Endodermal cell (in vitro differentiated cells): ENCODE measurements at regions not wholly inside any gene's neighbourhood (a gene's known extent, or its start where the extent isn't known, plus 50 kb on each side); places are given as distances from the start of the nearest gene placed in this dataset.

Experiments used
- DNase-seq: peaks from one replicate; pipeline ENCODE4 v3.0.0-alpha.2; 2017
- H3K27ac ChIP-seq: 2 replicates; pipeline ENCODE4 v1.5.1; 2013; ENCODE audit warnings: mild to moderate bottlenecking, low read depth, low read length, moderate library complexity
- H3K27me3 ChIP-seq: 2 replicates; pipeline ENCODE4 v1.6.1; 2013; ENCODE audit warnings: mild to moderate bottlenecking, low read length, moderate library complexity; ENCODE audit not compliant: insufficient read depth, control insufficient read depth, poor library complexity, severe bottlenecking
- H3K36me3 ChIP-seq: 2 replicates; pipeline ENCODE4 v1.7.0; 2013; ENCODE audit warnings: mild to moderate bottlenecking, low read length, moderate library complexity; ENCODE audit not compliant: control insufficient read depth, insufficient read depth
- H3K4me1 ChIP-seq: one replicate; pipeline ENCODE4 v1.7.0; 2013; ENCODE audit warnings: low read length; ENCODE audit not compliant: control insufficient read depth, insufficient read depth
- H3K4me3 ChIP-seq: 2 replicates; pipeline ENCODE4 v1.5.1; 2013; ENCODE audit warnings: mild to moderate bottlenecking, low read length, moderate library complexity
- H3K9ac ChIP-seq: 2 replicates; pipeline ENCODE4 v1.6.1; 2013; ENCODE audit warnings: mild to moderate bottlenecking, low read length, moderate library complexity; ENCODE audit not compliant: poor library complexity, severe bottlenecking; ENCODE audit errors: extremely low read depth
- H3K9me3 ChIP-seq: 2 replicates; pipeline ENCODE4 v1.6.1; 2013; ENCODE audit warnings: mild to moderate bottlenecking, low read length, moderate library complexity; ENCODE audit not compliant: control insufficient read depth
- H3K27ac Mint-ChIP-seq: 2 replicates; pipeline ENCODE4 v1.8.0; 2020; ENCODE audit warnings: mixed read lengths
- H3K27me3 Mint-ChIP-seq: 2 replicates; pipeline ENCODE4 v1.8.0; 2021; ENCODE audit warnings: mild to moderate bottlenecking, mixed read lengths; ENCODE audit not compliant: insufficient read depth
- H3K36me3 Mint-ChIP-seq: 2 replicates; pipeline ENCODE4 v1.8.0; 2020; ENCODE audit warnings: low read depth, mixed read lengths
- H3K4me1 Mint-ChIP-seq: 2 replicates; pipeline ENCODE4 v1.8.0; 2020; ENCODE audit warnings: mixed read lengths
- H3K4me3 Mint-ChIP-seq: 2 replicates; pipeline ENCODE4 v1.8.0; 2020; ENCODE audit warnings: mild to moderate bottlenecking, moderate library complexity, mixed read lengths
- H3K9me3 Mint-ChIP-seq: 2 replicates; pipeline ENCODE4 v1.8.0; 2020; ENCODE audit warnings: mild to moderate bottlenecking, mixed read lengths
- CTCF ChIP-seq: fragments of 200-600 bp; sonication (generic); conservative IDR thresholded peaks from 2 replicates; pipeline ENCODE4 v1.5.0; 2021; ENCODE audit warnings: antibody characterized with exemption, mild to moderate bottlenecking
- WGBS, 2 experiments: methylation state at CpG; one replicate each; pipeline versions ENCODE4 v1.1.5 to v1.1.7; 2013; ENCODE audit warnings: missing lambda C conversion rate in 2 of 2, mixed read lengths in 1 of 2; ENCODE audit not compliant: insufficient coverage in 1 of 2, insufficient read length in 1 of 2; 5-methylcytosine and 5-hydroxymethylcytosine counted together

- no peaks in the 10 kb centered on the region for H3K4me1 Mint-ChIP-seq
- H3K27me3 Mint-ChIP-seq, result no peaks in the 10 kb centered on the region
- H3K4me3 Mint-ChIP-seq, result no peak overlapping the region
- Histone ChIP-seq H3K4me1 (no peaks in the 10 kb centered on the region), H3K9ac (no peak overlapping the region), H3K27ac (no peak overlapping the region), H3K4me3 (no peak overlapping the region), H3K36me3 (no peaks in the 10 kb centered on the region), H3K27me3 (no peaks in the 10 kb centered on the region), H3K9me3 (no peaks in the 10 kb centered on the region)
- TF ChIP-seq CTCF, result no peak
- no peak for DNase-seq
- peaks cover 1% of the 10 kb centered on the region for H3K36me3 Mint-ChIP-seq
- H3K9me3 Mint-ChIP-seq, result peaks cover 47% of the 10 kb centered on the region
- H3K27ac Mint-ChIP-seq, result no peak overlapping the region
Measured at GRCh38 chrX:13232484-13232883, 87.4 kb downstream of the ATXN3L start.

GRCh38 chrX:13226214-13226613 lies 93.6 kb downstream of the ATXN3L start:
- Mint-ChIP-seq H3K4me3 (no peak overlapping the region), H3K27ac (no peak overlapping the region), H3K9me3 (peaks cover 52% of the 10 kb centered on the region), H3K36me3 (no peaks in the 10 kb centered on the region), H3K4me1 (no peaks in the 10 kb centered on the region), H3K27me3 (no peaks in the 10 kb centered on the region)
- no peak for TF ChIP-seq CTCF
- H3K27me3 ChIP-seq, result no peaks in the 10 kb centered on the region
- no peak for DNase-seq
- H3K9ac ChIP-seq, result no peak overlapping the region
- no peaks in the 10 kb centered on the region for H3K36me3 ChIP-seq
- H3K4me1 ChIP-seq, result no peaks in the 10 kb centered on the region
- H3K9me3 ChIP-seq, result no peaks in the 10 kb centered on the region
- H3K27ac ChIP-seq, result no peak overlapping the region
- no peak overlapping the region for H3K4me3 ChIP-seq

- Mint-ChIP-seq H3K4me3 (no peak overlapping the region), H3K36me3 (no peaks in the 10 kb centered on the region), H3K9me3 (peaks cover 53% of the 10 kb centered on the region), H3K27ac (no peak overlapping the region), H3K4me1 (peaks cover 4% of the 10 kb centered on the region), H3K27me3 (no peaks in the 10 kb centered on the region)
- TF ChIP-seq CTCF, result no peak
- H3K9ac ChIP-seq, result no peak overlapping the region
- DNase-seq, result no peak
- WGBS, 2 experiments, result 96% methylated on average over 2 of the region's 2 CpGs; no CpG with 5 or more reads in 1 of the 2 experiments
- H3K27me3 ChIP-seq, result no peaks in the 10 kb centered on the region
- H3K9me3 ChIP-seq, result no peaks in the 10 kb centered on the region
- H3K36me3 ChIP-seq, result no peaks in the 10 kb centered on the region
- H3K27ac ChIP-seq, result no peak overlapping the region
- no peak overlapping the region for H3K4me3 ChIP-seq
- no peaks in the 10 kb centered on the region for H3K4me1 ChIP-seq
Measured at GRCh38 chrX:13223868-13224567, 95.8 kb downstream of the ATXN3L start.
